ENCODE measurements at regions not wholly inside any gene's neighbourhood (a gene's known extent, or its start where the extent isn't known, plus 50 kb on each side); places are given as distances from the start of the nearest gene placed in this dataset.

DNA sequence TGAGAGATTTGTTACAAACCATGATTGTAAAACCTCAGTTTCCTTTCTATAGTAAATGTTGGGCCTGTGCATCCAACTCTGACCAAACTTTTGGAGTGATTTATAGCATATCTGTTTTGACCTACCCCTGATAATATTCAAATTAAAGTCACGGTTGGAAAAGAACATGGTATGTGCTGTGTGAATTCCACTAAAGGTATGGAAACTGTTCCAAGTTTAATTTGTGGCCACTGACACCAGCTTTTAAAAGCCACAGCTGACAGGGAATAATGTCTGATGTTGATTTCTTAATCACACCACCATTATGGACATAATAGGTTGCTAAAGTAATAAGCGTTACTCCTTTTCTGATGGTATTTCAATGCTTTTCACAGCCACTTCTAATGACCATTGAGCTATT lies 1215.9 kb downstream of the CDH8 start:
- no peak for DNase-seq
- Histone ChIP-seq H3K36me3 (ENCODE audit: control insufficient read depth in 4 of 4, insufficient read depth in 4 of 4, low read length in 3 of 4) (no peaks in the 10 kb centered on the region), H3K9me3 (ENCODE audit: control extremely low read depth in 1 of 5, control insufficient read depth in 4 of 5, insufficient read depth in 2 of 5, low read depth in 1 of 5, low read length in 4 of 5) (no peaks in the 10 kb centered on the region), H3K4me3 (ENCODE audit: control insufficient read depth in 1 of 7, extremely low read depth in 1 of 7, insufficient read depth in 4 of 7, low read depth in 2 of 7, low read length in 6 of 7) (no peak overlapping the region), H3K27me3 (replicated peaks in 2 of 5; ENCODE audit: control insufficient read depth in 4 of 5, insufficient read depth in 5 of 5, low read length in 4 of 5) (no peaks in the 10 kb centered on the region), H3K27ac (ENCODE audit: insufficient read depth in 1 of 2, low read depth in 1 of 2, low read length in 2 of 2, poor library complexity in 1 of 2, severe bottlenecking in 2 of 2) (no peak overlapping the region), H3K4me1 (ENCODE audit: control extremely low read depth in 1 of 4, control insufficient read depth in 4 of 4, insufficient read depth in 4 of 4, low read length in 3 of 4) (no peaks in the 10 kb centered on the region)
- ChIA-PET POLR2A (no interaction called here), CTCF (no interaction called here)
- no CpG with 5 or more reads among the region's 2 CpGs for WGBS (ENCODE audit: insufficient coverage)

DNA sequence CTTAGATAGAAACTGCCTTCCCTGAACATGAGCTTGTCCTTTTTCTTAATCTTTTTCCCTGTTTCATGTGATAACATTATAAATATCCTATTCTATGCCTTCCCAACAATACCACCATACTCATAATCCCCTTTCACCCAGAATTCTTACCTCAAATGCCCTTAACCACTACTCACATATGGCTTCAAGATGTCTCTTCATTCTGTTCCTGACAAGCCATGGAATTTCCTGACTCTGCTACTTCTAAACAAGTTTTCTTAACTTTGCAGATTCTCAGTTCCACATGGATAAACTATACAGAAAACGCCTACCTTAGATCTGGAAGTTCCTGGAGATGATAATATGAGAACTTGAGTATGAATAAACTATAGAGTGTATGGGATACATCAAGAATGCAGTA lies 1217.8 kb downstream of the CDH8 start:
- WGBS (ENCODE audit: insufficient coverage), result no CpG with 5 or more reads among the region's 1 CpG
- no peaks in the 10 kb centered on the region for H3K4me1 ChIP-seq (ENCODE audit: control extremely low read depth in 1 of 4, control insufficient read depth in 4 of 4, insufficient read depth in 4 of 4, low read length in 3 of 4)
- H3K36me3 ChIP-seq (ENCODE audit: control insufficient read depth in 4 of 4, insufficient read depth in 4 of 4, low read length in 3 of 4), result no peaks in the 10 kb centered on the region
- no peak for DNase-seq
- no peak overlapping the region for H3K4me3 ChIP-seq (ENCODE audit: control insufficient read depth in 1 of 7, extremely low read depth in 1 of 7, insufficient read depth in 4 of 7, low read depth in 2 of 7, low read length in 6 of 7)
- H3K27me3 ChIP-seq (replicated peaks in 2 of 5; ENCODE audit: control insufficient read depth in 4 of 5, insufficient read depth in 5 of 5, low read length in 4 of 5), result no peaks in the 10 kb centered on the region
- CTCF ChIA-PET, result no interaction called here
- POLR2A ChIA-PET, result no interaction called here
- H3K27ac ChIP-seq (ENCODE audit: insufficient read depth in 1 of 2, low read depth in 1 of 2, low read length in 2 of 2, poor library complexity in 1 of 2, severe bottlenecking in 2 of 2), result no peak overlapping the region
- no peaks in the 10 kb centered on the region for H3K9me3 ChIP-seq (ENCODE audit: control extremely low read depth in 1 of 5, control insufficient read depth in 4 of 5, insufficient read depth in 2 of 5, low read depth in 1 of 5, low read length in 4 of 5)

DNA sequence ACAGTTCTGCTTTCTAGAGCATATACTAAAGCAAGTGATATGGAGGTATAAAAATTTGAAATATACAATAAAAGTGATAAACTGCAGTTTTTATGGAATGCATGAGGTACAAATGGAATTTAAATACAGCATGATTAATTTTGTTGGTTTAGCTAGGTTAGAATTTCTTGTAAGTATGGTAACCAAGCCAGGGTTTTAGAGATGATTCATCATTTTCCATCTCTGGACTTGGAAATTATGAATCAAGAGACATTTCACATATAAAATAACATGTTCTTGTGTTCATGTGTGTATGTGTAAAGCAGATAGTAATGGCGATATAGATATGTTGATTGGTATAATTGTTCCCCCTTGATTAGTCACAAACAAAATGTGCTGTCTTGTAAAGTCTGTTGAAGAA lies 1219.8 kb downstream of the CDH8 start:
- H3K4me1 ChIP-seq (ENCODE audit: control extremely low read depth in 1 of 4, control insufficient read depth in 4 of 4, insufficient read depth in 4 of 4, low read length in 3 of 4), result no peaks in the 10 kb centered on the region
- no peaks in the 10 kb centered on the region for H3K27me3 ChIP-seq (replicated peaks in 2 of 5; ENCODE audit: control insufficient read depth in 4 of 5, insufficient read depth in 5 of 5, low read length in 4 of 5)
- no peak overlapping the region for H3K4me3 ChIP-seq (ENCODE audit: control insufficient read depth in 1 of 7, extremely low read depth in 1 of 7, insufficient read depth in 4 of 7, low read depth in 2 of 7, low read length in 6 of 7)
- WGBS (ENCODE audit: insufficient coverage), result 83% methylated on average over 1 of the region's 1 CpG
- H3K27ac ChIP-seq (ENCODE audit: insufficient read depth in 1 of 2, low read depth in 1 of 2, low read length in 2 of 2, poor library complexity in 1 of 2, severe bottlenecking in 2 of 2), result no peak overlapping the region
- DNase-seq, result no peak
- no peaks in the 10 kb centered on the region for H3K9me3 ChIP-seq (ENCODE audit: control extremely low read depth in 1 of 5, control insufficient read depth in 4 of 5, insufficient read depth in 2 of 5, low read depth in 1 of 5, low read length in 4 of 5)
- H3K36me3 ChIP-seq (ENCODE audit: control insufficient read depth in 4 of 4, insufficient read depth in 4 of 4, low read length in 3 of 4), result no peaks in the 10 kb centered on the region
- ChIA-PET POLR2A (no interaction called here), CTCF (no interaction called here)

DNA sequence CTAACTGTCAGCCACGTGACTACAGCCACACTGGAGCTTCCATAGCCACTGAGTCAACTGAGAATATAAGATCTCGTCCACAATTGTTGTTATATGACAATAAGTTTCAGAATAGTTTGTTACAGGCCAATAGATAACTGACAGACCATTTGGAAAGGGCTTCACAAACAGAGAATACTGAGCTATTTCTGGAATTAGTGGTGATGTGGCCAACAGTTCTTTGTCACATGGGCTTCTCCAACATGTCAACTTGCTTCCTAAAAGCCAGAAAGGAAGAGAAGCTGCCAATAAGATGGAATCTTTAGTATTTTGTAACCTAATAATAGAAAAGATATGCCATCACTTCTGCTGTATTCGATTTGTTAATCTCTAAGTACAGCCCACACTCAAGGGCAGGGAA lies 1220.4 kb downstream of the CDH8 start:
- Histone ChIP-seq H3K9me3 (ENCODE audit: control extremely low read depth in 1 of 5, control insufficient read depth in 4 of 5, insufficient read depth in 2 of 5, low read depth in 1 of 5, low read length in 4 of 5) (no peaks in the 10 kb centered on the region), H3K36me3 (ENCODE audit: control insufficient read depth in 4 of 4, insufficient read depth in 4 of 4, low read length in 3 of 4) (no peaks in the 10 kb centered on the region), H3K4me3 (ENCODE audit: control insufficient read depth in 1 of 7, extremely low read depth in 1 of 7, insufficient read depth in 4 of 7, low read depth in 2 of 7, low read length in 6 of 7) (no peak overlapping the region), H3K27ac (ENCODE audit: insufficient read depth in 1 of 2, low read depth in 1 of 2, low read length in 2 of 2, poor library complexity in 1 of 2, severe bottlenecking in 2 of 2) (no peak overlapping the region), H3K27me3 (replicated peaks in 2 of 5; ENCODE audit: control insufficient read depth in 4 of 5, insufficient read depth in 5 of 5, low read length in 4 of 5) (no peaks in the 10 kb centered on the region), H3K4me1 (ENCODE audit: control extremely low read depth in 1 of 4, control insufficient read depth in 4 of 4, insufficient read depth in 4 of 4, low read length in 3 of 4) (no peaks in the 10 kb centered on the region)
- DNase-seq, result no peak
- WGBS (ENCODE audit: insufficient coverage), result no CpG with 5 or more reads among the region's 3 CpGs
- POLR2A ChIA-PET, result no interaction called here
- CTCF ChIA-PET, result no interaction called here

DNA sequence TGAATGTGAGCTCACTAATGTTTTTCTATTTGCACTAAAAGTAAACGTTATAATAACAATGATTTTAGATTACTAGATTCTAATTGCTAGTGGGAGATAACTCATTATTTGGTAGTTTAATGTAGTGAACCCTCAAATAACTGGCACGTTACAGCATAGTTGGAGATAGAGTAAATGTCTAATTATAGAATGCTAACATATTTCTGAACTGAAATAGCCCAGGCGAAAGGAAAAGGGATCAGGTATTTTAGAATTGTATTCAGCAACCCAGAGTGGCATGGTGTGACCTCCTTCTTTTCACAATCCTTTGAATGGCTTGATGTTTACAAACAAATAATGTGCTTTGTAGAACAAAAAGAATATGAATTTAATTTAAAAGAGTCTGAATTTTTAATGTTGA lies 1221.2 kb downstream of the CDH8 start:
- CTCF ChIA-PET, result no interaction called here
- POLR2A ChIA-PET, result no interaction called here
- 70% methylated on average over 2 of the region's 3 CpGs for WGBS (ENCODE audit: insufficient coverage)

DNA sequence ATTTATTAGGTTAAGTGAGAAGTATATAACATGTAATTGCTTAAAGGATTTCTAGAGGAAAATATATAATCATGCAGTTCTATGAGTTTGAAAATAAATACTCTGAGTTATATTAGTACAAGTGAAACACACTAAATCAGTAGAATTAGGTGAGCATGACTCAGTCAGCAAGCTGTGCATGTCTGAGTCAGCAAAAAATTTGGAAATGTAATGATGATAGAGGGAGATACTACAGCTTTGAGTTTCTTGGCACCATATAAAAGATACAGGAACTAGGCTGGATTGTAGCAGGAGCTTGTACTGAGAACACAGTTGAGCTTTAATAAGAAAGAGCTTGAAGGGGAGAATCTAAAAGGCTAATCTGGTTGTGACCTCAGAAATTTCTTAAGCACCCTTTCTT lies 1224.6 kb downstream of the CDH8 start:
- no peak overlapping the region for H3K27ac ChIP-seq (ENCODE audit: insufficient read depth in 1 of 2, low read depth in 1 of 2, low read length in 2 of 2, poor library complexity in 1 of 2, severe bottlenecking in 2 of 2)
- no peaks in the 10 kb centered on the region for H3K36me3 ChIP-seq (ENCODE audit: control insufficient read depth in 4 of 4, insufficient read depth in 4 of 4, low read length in 3 of 4)
- DNase-seq, result no peak
- no peaks in the 10 kb centered on the region for H3K9me3 ChIP-seq (ENCODE audit: control extremely low read depth in 1 of 5, control insufficient read depth in 4 of 5, insufficient read depth in 2 of 5, low read depth in 1 of 5, low read length in 4 of 5)
- CTCF ChIA-PET, result no interaction called here
- no peak overlapping the region for H3K4me3 ChIP-seq (ENCODE audit: control insufficient read depth in 1 of 7, extremely low read depth in 1 of 7, insufficient read depth in 4 of 7, low read depth in 2 of 7, low read length in 6 of 7)
- H3K27me3 ChIP-seq (replicated peaks in 2 of 5; ENCODE audit: control insufficient read depth in 4 of 5, insufficient read depth in 5 of 5, low read length in 4 of 5), result no peaks in the 10 kb centered on the region
- no peaks in the 10 kb centered on the region for H3K4me1 ChIP-seq (ENCODE audit: control extremely low read depth in 1 of 4, control insufficient read depth in 4 of 4, insufficient read depth in 4 of 4, low read length in 3 of 4)
- POLR2A ChIA-PET, result no interaction called here

More for the DNA sequence above, 1221.2 kb downstream of the CDH8 start:
- no peaks in the 10 kb centered on the region for H3K36me3 ChIP-seq (ENCODE audit: control insufficient read depth in 4 of 4, insufficient read depth in 4 of 4, low read length in 3 of 4)
- no peaks in the 10 kb centered on the region for H3K9me3 ChIP-seq (ENCODE audit: control extremely low read depth in 1 of 5, control insufficient read depth in 4 of 5, insufficient read depth in 2 of 5, low read depth in 1 of 5, low read length in 4 of 5)
- no peak for DNase-seq
- no peak overlapping the region for H3K4me3 ChIP-seq (ENCODE audit: control insufficient read depth in 1 of 7, extremely low read depth in 1 of 7, insufficient read depth in 4 of 7, low read depth in 2 of 7, low read length in 6 of 7)
- H3K27me3 ChIP-seq (replicated peaks in 2 of 5; ENCODE audit: control insufficient read depth in 4 of 5, insufficient read depth in 5 of 5, low read length in 4 of 5), result no peaks in the 10 kb centered on the region
- H3K4me1 ChIP-seq (ENCODE audit: control extremely low read depth in 1 of 4, control insufficient read depth in 4 of 4, insufficient read depth in 4 of 4, low read length in 3 of 4), result no peaks in the 10 kb centered on the region
- no peak overlapping the region for H3K27ac ChIP-seq (ENCODE audit: insufficient read depth in 1 of 2, low read depth in 1 of 2, low read length in 2 of 2, poor library complexity in 1 of 2, severe bottlenecking in 2 of 2)

DNA sequence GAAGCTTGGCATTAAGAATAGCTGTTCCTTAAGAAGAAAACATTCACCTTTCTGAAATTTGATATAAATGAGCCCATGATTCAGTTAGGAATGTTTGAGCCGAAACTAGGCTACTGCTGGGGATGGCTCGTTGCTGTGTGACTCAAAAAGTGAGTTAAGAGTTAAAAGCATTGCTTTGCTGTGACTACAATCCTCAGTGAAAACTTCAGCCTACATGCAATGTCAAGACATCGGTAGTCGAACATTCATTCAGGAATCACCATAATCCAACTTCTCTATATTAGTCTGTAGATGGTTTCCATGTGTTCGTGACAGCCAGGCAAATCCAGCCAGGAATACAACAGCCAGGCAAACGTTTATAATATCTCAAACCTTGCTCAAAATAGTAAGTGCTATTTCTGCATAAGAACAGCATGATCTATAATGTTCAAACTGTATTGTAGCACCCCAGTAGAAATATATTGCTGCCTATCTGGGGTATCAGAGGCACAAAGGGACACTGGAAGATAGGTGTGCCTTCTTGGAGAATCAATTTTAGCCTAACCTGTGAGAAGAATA lies 1225.1 kb downstream of the CDH8 start:
- Histone ChIP-seq H3K4me1 (ENCODE audit: control extremely low read depth in 1 of 4, control insufficient read depth in 4 of 4, insufficient read depth in 4 of 4, low read length in 3 of 4) (no peaks in the 10 kb centered on the region), H3K9me3 (ENCODE audit: control extremely low read depth in 1 of 5, control insufficient read depth in 4 of 5, insufficient read depth in 2 of 5, low read depth in 1 of 5, low read length in 4 of 5) (no peaks in the 10 kb centered on the region), H3K27me3 (replicated peaks in 2 of 5; ENCODE audit: control insufficient read depth in 4 of 5, insufficient read depth in 5 of 5, low read length in 4 of 5) (no peaks in the 10 kb centered on the region), H3K27ac (ENCODE audit: insufficient read depth in 1 of 2, low read depth in 1 of 2, low read length in 2 of 2, poor library complexity in 1 of 2, severe bottlenecking in 2 of 2) (no peak overlapping the region), H3K4me3 (ENCODE audit: control insufficient read depth in 1 of 7, extremely low read depth in 1 of 7, insufficient read depth in 4 of 7, low read depth in 2 of 7, low read length in 6 of 7) (no peak overlapping the region), H3K36me3 (ENCODE audit: control insufficient read depth in 4 of 4, insufficient read depth in 4 of 4, low read length in 3 of 4) (no peaks in the 10 kb centered on the region)
- 100% methylated on average over 2 of the region's 6 CpGs for WGBS (ENCODE audit: insufficient coverage)
- POLR2A ChIA-PET, result no interaction called here
- no peak for DNase-seq
- CTCF ChIA-PET, result no interaction called here

DNA sequence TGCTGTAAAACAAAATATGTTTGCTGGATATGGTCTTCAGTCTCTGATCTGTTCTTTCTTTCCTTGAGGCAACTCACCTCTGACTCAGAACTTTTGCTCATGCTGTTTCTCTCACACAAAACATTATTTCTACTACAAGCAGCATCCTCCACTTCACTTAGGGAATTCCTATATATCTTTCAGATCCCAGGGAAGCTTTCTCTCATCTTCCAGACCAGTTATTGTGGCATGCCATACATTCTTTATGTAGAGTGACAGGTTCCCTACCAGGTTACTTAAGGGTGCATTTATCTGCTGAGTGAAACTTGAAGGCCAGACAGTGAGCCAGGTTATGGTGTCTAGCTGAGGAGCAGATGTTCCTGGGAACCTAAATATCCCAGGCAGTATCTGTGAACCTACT lies 1226.0 kb downstream of the CDH8 start:
- no peaks in the 10 kb centered on the region for H3K4me1 ChIP-seq (ENCODE audit: control extremely low read depth in 1 of 4, control insufficient read depth in 4 of 4, insufficient read depth in 4 of 4, low read length in 3 of 4)
- DNase-seq, result no peak
- H3K9me3 ChIP-seq (ENCODE audit: control extremely low read depth in 1 of 5, control insufficient read depth in 4 of 5, insufficient read depth in 2 of 5, low read depth in 1 of 5, low read length in 4 of 5), result no peaks in the 10 kb centered on the region
- no peaks in the 10 kb centered on the region for H3K27me3 ChIP-seq (replicated peaks in 2 of 5; ENCODE audit: control insufficient read depth in 4 of 5, insufficient read depth in 5 of 5, low read length in 4 of 5)
- H3K36me3 ChIP-seq (ENCODE audit: control insufficient read depth in 4 of 4, insufficient read depth in 4 of 4, low read length in 3 of 4), result no peaks in the 10 kb centered on the region
- no peak overlapping the region for H3K27ac ChIP-seq (ENCODE audit: insufficient read depth in 1 of 2, low read depth in 1 of 2, low read length in 2 of 2, poor library complexity in 1 of 2, severe bottlenecking in 2 of 2)
- ChIA-PET POLR2A (no interaction called here), CTCF (no interaction called here)
- no peak overlapping the region for H3K4me3 ChIP-seq (ENCODE audit: control insufficient read depth in 1 of 7, extremely low read depth in 1 of 7, insufficient read depth in 4 of 7, low read depth in 2 of 7, low read length in 6 of 7)

Data from common myeloid progenitor, CD34-positive (primary cell).